WTC11 (cell line): ENCODE measurements at regions not wholly inside any gene's neighbourhood (a gene's known extent, or its start where the extent isn't known, plus 50 kb on each side); places are given as distances from the start of the nearest gene placed in this dataset.

Source experiments
- ATAC-seq: fragments of 200-7000 bp; cut with Tn5 transposase; 2 replicates; pipeline ENCODE4 v1.10.0; 2021; ENCODE audit warnings: mild to moderate bottlenecking, moderate library complexity
- CTCF ChIA-PET: fragments of 300-600 bp; sonication (Branson Sonifier 250); formaldehyde crosslinking; loops from one replicate; lab custom pipeline; 2021; ENCODE audit warnings: antibody characterized with exemption; lab: Charles Lee
- POLR2A ChIA-PET: fragments of 350-600 bp; sonication (Branson Sonifier 250); formaldehyde crosslinking; loops from one replicate; lab custom pipeline; 2021; ENCODE audit warnings: antibody characterized with exemption; lab: Charles Lee
- DNase-seq: peaks from one replicate; pipeline ENCODE4 v3.0.0; 2021; ENCODE audit warnings: low spot score
- H3K27ac Mint-ChIP-seq: 2 replicates; pipeline ENCODE4 v1.8.0; 2021; ENCODE audit warnings: mixed read lengths
- H3K27me3 Mint-ChIP-seq: 2 replicates; pipeline ENCODE4 v1.8.0; 2021; ENCODE audit warnings: low read depth, mild to moderate bottlenecking, moderate library complexity, mixed read lengths
- H3K36me3 Mint-ChIP-seq: 2 replicates; pipeline ENCODE4 v1.8.0; 2021; ENCODE audit warnings: mixed read lengths
- H3K4me1 Mint-ChIP-seq: 2 replicates; pipeline ENCODE4 v1.8.0; 2022; ENCODE audit warnings: mixed read lengths
- H3K4me3 Mint-ChIP-seq: 2 replicates; pipeline ENCODE4 v1.8.0; 2021; ENCODE audit warnings: mild to moderate bottlenecking, moderate library complexity, mixed read lengths
- H3K9me3 Mint-ChIP-seq: 2 replicates; pipeline ENCODE4 v1.8.0; 2021; ENCODE audit warnings: mixed read lengths
- EMX1 ChIP-seq: fragments of 250-450 bp; sonication (Bioruptor Pico); IDR thresholded peaks from 2 replicates; pipeline ENCODE4 v1.8.0; 2021; ENCODE audit warnings: mild to moderate bottlenecking
- ESRRA ChIP-seq: sonication (generic); formaldehyde crosslinking; IDR thresholded peaks from 2 replicates; pipeline ENCODE4 v1.8.1; 2022; ENCODE audit warnings: mild to moderate bottlenecking, missing genetic modification reagents, borderline replicate concordance
- FOXJ3 ChIP-seq: sonication (generic); formaldehyde crosslinking; IDR thresholded peaks from 2 replicates; pipeline ENCODE4 v1.9.0; 2021; ENCODE audit warnings: missing genetic modification reagents, mild to moderate bottlenecking, borderline replicate concordance
- KAT7 ChIP-seq: sonication (generic); formaldehyde crosslinking; IDR thresholded peaks from 2 replicates; pipeline ENCODE4 v1.8.1; 2023; ENCODE audit warnings: missing genetic modification reagents, mild to moderate bottlenecking, borderline replicate concordance
- NR1H2 ChIP-seq: sonication (generic); formaldehyde crosslinking; IDR thresholded peaks from 2 replicates; pipeline ENCODE4 v1.9.0; 2021; ENCODE audit warnings: mild to moderate bottlenecking, moderate library complexity, missing genetic modification reagents
- SOX15 ChIP-seq: fragments of 250-450 bp; sonication (Bioruptor Pico); IDR thresholded peaks from 2 replicates; pipeline ENCODE4 v1.9.0; 2021; ENCODE audit warnings: mild to moderate bottlenecking
- STAT6 ChIP-seq: sonication (generic); formaldehyde crosslinking; conservative IDR thresholded peaks from 2 replicates; pipeline ENCODE4 v1.8.1; 2023; ENCODE audit warnings: mild to moderate bottlenecking, low read depth, missing genetic modification reagents, moderate library complexity
- ZMAT4 ChIP-seq: fragments of 250-450 bp; sonication (Bioruptor Pico); IDR thresholded peaks from 2 replicates; pipeline ENCODE4 v1.9.0; 2021; ENCODE audit warnings: mild to moderate bottlenecking
- ZNF121 ChIP-seq: sonication (generic); formaldehyde crosslinking; IDR thresholded peaks from 2 replicates; pipeline ENCODE4 v1.8.0; 2023; ENCODE audit warnings: missing genetic modification reagents
- ZNF396 ChIP-seq: fragments of 250-450 bp; sonication (Bioruptor Pico); IDR thresholded peaks from 2 replicates; pipeline ENCODE4 v1.8.0; 2021; ENCODE audit warnings: mild to moderate bottlenecking, moderate library complexity, borderline replicate concordance
- ZNF416 ChIP-seq: fragments of 250-450 bp; sonication (Bioruptor Pico); IDR thresholded peaks from 2 replicates; pipeline ENCODE4 v1.9.0; 2021; ENCODE audit warnings: mild to moderate bottlenecking, inconsistent platforms
- TF ChIP-seq, protein P1 (sequence below): sonication (generic); formaldehyde crosslinking; IDR thresholded peaks from 2 replicates; pipeline ENCODE4 v1.8.1; 2023; ENCODE audit warnings: mild to moderate bottlenecking, missing genetic modification reagents, borderline replicate concordance
- TF ChIP-seq, protein P2 (sequence below): sonication (generic); formaldehyde crosslinking; IDR thresholded peaks from 2 replicates; pipeline ENCODE4 v1.8.0; 2022; ENCODE audit warnings: mild to moderate bottlenecking, missing genetic modification reagents
- TF ChIP-seq, protein P3 (sequence below): sonication (generic); formaldehyde crosslinking; IDR thresholded peaks from 2 replicates; pipeline ENCODE4 v1.8.0; 2023; ENCODE audit warnings: missing genetic modification reagents, mild to moderate bottlenecking, borderline replicate concordance
- TF ChIP-seq, protein P4 (sequence below): fragments of 250-450 bp; sonication (Bioruptor Pico); IDR thresholded peaks from 2 replicates; pipeline ENCODE4 v1.9.0; 2021; ENCODE audit warnings: mild to moderate bottlenecking

GRCh38 chr6:51139950-51140385 lies 321.3 kb downstream of the TFAP2B start:
- 0 out of 2 replicates have a peak, but pooled peaks cover 2% of the 10 kb centered on the region for H3K4me1 Mint-ChIP-seq
- DNase-seq (no peak), ATAC-seq (no peak)
- H3K4me3 Mint-ChIP-seq: no peak overlapping the region
- H3K9me3 Mint-ChIP-seq: peaks cover 31% of the 10 kb centered on the region
- H3K36me3 Mint-ChIP-seq: peaks cover 15% of the 10 kb centered on the region; the same call in 1 of the 2 replicates
- ChIA-PET CTCF (no interaction called here), POLR2A (interaction anchor here (0.7 kb wide), 1 partner anchor 425 kb away, joined by 3 read pairs; no protein-coding TSS in a partner anchor)
- TF ChIP-seq STAT6 (CRISPR knock-in tag) (no peak), SOX15 (CRISPR knock-in tag) (no peak), FOXJ3 (no peak), ZMAT4 (no peak), ZNF396 (CRISPR knock-in tag) (no peak), ZNF121 (CRISPR knock-in tag) (no peak), EMX1 (CRISPR knock-in tag) (no peak), KAT7 (CRISPR knock-in tag) (no peak), ESRRA (CRISPR knock-in tag) (no peak), ZNF416 (no peak), NR1H2 (CRISPR knock-in tag) (no peak)
- TF ChIP-seq, protein P1, sequence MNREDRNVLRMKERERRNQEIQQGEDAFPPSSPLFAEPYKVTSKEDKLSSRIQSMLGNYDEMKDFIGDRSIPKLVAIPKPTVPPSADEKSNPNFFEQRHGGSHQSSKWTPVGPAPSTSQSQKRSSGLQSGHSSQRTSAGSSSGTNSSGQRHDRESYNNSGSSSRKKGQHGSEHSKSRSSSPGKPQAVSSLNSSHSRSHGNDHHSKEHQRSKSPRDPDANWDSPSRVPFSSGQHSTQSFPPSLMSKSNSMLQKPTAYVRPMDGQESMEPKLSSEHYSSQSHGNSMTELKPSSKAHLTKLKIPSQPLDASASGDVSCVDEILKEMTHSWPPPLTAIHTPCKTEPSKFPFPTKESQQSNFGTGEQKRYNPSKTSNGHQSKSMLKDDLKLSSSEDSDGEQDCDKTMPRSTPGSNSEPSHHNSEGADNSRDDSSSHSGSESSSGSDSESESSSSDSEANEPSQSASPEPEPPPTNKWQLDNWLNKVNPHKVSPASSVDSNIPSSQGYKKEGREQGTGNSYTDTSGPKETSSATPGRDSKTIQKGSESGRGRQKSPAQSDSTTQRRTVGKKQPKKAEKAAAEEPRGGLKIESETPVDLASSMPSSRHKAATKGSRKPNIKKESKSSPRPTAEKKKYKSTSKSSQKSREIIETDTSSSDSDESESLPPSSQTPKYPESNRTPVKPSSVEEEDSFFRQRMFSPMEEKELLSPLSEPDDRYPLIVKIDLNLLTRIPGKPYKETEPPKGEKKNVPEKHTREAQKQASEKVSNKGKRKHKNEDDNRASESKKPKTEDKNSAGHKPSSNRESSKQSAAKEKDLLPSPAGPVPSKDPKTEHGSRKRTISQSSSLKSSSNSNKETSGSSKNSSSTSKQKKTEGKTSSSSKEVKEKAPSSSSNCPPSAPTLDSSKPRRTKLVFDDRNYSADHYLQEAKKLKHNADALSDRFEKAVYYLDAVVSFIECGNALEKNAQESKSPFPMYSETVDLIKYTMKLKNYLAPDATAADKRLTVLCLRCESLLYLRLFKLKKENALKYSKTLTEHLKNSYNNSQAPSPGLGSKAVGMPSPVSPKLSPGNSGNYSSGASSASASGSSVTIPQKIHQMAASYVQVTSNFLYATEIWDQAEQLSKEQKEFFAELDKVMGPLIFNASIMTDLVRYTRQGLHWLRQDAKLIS (CRISPR knock-in tag): no peak
- TF ChIP-seq, protein P2, sequence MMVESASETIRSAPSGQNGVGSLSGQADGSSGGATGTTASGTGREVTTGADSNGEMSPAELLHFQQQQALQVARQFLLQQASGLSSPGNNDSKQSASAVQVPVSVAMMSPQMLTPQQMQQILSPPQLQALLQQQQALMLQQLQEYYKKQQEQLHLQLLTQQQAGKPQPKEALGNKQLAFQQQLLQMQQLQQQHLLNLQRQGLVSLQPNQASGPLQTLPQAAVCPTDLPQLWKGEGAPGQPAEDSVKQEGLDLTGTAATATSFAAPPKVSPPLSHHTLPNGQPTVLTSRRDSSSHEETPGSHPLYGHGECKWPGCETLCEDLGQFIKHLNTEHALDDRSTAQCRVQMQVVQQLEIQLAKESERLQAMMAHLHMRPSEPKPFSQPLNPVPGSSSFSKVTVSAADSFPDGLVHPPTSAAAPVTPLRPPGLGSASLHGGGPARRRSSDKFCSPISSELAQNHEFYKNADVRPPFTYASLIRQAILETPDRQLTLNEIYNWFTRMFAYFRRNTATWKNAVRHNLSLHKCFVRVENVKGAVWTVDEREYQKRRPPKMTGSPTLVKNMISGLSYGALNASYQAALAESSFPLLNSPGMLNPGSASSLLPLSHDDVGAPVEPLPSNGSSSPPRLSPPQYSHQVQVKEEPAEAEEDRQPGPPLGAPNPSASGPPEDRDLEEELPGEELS (CRISPR knock-in tag): no peak
- TF ChIP-seq, protein P3, sequence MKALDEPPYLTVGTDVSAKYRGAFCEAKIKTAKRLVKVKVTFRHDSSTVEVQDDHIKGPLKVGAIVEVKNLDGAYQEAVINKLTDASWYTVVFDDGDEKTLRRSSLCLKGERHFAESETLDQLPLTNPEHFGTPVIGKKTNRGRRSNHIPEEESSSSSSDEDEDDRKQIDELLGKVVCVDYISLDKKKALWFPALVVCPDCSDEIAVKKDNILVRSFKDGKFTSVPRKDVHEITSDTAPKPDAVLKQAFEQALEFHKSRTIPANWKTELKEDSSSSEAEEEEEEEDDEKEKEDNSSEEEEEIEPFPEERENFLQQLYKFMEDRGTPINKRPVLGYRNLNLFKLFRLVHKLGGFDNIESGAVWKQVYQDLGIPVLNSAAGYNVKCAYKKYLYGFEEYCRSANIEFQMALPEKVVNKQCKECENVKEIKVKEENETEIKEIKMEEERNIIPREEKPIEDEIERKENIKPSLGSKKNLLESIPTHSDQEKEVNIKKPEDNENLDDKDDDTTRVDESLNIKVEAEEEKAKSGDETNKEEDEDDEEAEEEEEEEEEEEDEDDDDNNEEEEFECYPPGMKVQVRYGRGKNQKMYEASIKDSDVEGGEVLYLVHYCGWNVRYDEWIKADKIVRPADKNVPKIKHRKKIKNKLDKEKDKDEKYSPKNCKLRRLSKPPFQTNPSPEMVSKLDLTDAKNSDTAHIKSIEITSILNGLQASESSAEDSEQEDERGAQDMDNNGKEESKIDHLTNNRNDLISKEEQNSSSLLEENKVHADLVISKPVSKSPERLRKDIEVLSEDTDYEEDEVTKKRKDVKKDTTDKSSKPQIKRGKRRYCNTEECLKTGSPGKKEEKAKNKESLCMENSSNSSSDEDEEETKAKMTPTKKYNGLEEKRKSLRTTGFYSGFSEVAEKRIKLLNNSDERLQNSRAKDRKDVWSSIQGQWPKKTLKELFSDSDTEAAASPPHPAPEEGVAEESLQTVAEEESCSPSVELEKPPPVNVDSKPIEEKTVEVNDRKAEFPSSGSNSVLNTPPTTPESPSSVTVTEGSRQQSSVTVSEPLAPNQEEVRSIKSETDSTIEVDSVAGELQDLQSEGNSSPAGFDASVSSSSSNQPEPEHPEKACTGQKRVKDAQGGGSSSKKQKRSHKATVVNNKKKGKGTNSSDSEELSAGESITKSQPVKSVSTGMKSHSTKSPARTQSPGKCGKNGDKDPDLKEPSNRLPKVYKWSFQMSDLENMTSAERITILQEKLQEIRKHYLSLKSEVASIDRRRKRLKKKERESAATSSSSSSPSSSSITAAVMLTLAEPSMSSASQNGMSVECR (CRISPR knock-in tag): no peak
- TF ChIP-seq, protein P4, sequence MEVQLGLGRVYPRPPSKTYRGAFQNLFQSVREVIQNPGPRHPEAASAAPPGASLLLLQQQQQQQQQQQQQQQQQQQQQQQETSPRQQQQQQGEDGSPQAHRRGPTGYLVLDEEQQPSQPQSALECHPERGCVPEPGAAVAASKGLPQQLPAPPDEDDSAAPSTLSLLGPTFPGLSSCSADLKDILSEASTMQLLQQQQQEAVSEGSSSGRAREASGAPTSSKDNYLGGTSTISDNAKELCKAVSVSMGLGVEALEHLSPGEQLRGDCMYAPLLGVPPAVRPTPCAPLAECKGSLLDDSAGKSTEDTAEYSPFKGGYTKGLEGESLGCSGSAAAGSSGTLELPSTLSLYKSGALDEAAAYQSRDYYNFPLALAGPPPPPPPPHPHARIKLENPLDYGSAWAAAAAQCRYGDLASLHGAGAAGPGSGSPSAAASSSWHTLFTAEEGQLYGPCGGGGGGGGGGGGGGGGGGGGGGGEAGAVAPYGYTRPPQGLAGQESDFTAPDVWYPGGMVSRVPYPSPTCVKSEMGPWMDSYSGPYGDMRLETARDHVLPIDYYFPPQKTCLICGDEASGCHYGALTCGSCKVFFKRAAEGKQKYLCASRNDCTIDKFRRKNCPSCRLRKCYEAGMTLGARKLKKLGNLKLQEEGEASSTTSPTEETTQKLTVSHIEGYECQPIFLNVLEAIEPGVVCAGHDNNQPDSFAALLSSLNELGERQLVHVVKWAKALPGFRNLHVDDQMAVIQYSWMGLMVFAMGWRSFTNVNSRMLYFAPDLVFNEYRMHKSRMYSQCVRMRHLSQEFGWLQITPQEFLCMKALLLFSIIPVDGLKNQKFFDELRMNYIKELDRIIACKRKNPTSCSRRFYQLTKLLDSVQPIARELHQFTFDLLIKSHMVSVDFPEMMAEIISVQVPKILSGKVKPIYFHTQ: no peak
- H3K27me3 Mint-ChIP-seq: no peaks in the 10 kb centered on the region
- no peak overlapping the region for H3K27ac Mint-ChIP-seq
